GM18519 (cell line): ENCODE measurements at regions not wholly inside any gene's neighbourhood (a gene's known extent, or its start where the extent isn't known, plus 50 kb on each side); places are given as distances from the start of the nearest gene placed in this dataset.
A peak's percentile ranks its signal among the peaks of the same experiment; 100 is the strongest.
"Not testable (repeated sequence)": the region's sequence is repeated elsewhere in the genome, so short reads cannot be mapped to it uniquely, and the experiment has no call there.

ENCODE experiments used
- ATAC-seq: cut with Tn5 transposase; IDR thresholded peaks from one replicate; pipeline ENCODE4 v1.9.1; 2021; ENCODE audit warnings: mild to moderate bottlenecking, moderate library complexity; ENCODE audit not compliant: unreplicated experiment, low FRiP score

GRCh38 chr2:31813016-31813415 is 197.8 kb downstream of the MEMO1 start:
- no peak for ATAC-seq

- peak; percentile 98 for ATAC-seq
Measured at GRCh38 chr2:31812051-31812798, 198.6 kb downstream of the MEMO1 start.

- ATAC-seq, result no peak
Measured at GRCh38 chr2:31811482-31811881, 199.3 kb downstream of the MEMO1 start.

GRCh38 chr2:31810200-31810917 is 200.4 kb downstream of the MEMO1 start:
- no peak for ATAC-seq

- ATAC-seq, result no peak
Measured at GRCh38 chr2:31805688-31806087, 205.1 kb downstream of the MEMO1 start.

- not testable (repeated sequence) for ATAC-seq
Measured at GRCh38 chr2:31803481-31804153, 207.2 kb downstream of the MEMO1 start.

- ATAC-seq, result no peak
Measured at GRCh38 chr2:31802711-31803110, 208.1 kb downstream of the MEMO1 start.

GRCh38 chr2:31799282-31799681 is 211.5 kb downstream of the MEMO1 start:
- not testable (repeated sequence) for ATAC-seq

GRCh38 chr2:31788273-31788672 is 207.5 kb upstream of the SRD5A2 start:
- ATAC-seq, result no peak

- ATAC-seq, result no peak
Measured at GRCh38 chr2:31785876-31786275, 205.1 kb upstream of the SRD5A2 start.

GRCh38 chr2:31784868-31785267 is 204.1 kb upstream of the SRD5A2 start:
- ATAC-seq, result no peak

GRCh38 chr2:31783446-31784091 is 202.8 kb upstream of the SRD5A2 start:
- not testable (repeated sequence) for ATAC-seq

- ATAC-seq, result no peak
Measured at GRCh38 chr2:31778153-31778552, 197.4 kb upstream of the SRD5A2 start.

- no peak for ATAC-seq
Measured at GRCh38 chr2:31770741-31771140, 190.0 kb upstream of the SRD5A2 start.

- ATAC-seq, result no peak
Measured at GRCh38 chr2:31765078-31765945, 184.6 kb upstream of the SRD5A2 start.

- no peak for ATAC-seq
Measured at GRCh38 chr2:31764169-31764568, 183.4 kb upstream of the SRD5A2 start.

GRCh38 chr2:31762085-31762484 is 181.3 kb upstream of the SRD5A2 start:
- no peak for ATAC-seq

GRCh38 chr2:31757351-31757750 is 176.6 kb upstream of the SRD5A2 start:
- ATAC-seq, result not testable (repeated sequence)

GRCh38 chr2:31748746-31749145 is 168.0 kb upstream of the SRD5A2 start:
- ATAC-seq, result not testable (repeated sequence)

- no peak for ATAC-seq
Measured at GRCh38 chr2:31748041-31748440, 167.3 kb upstream of the SRD5A2 start.
